Fibroblast of skin of scalp (primary cell): ENCODE measurements at regions not wholly inside any gene's neighbourhood (a gene's known extent, or its start where the extent isn't known, plus 50 kb on each side); places are given as distances from the start of the nearest gene placed in this dataset.
"Not testable (repeated sequence)": the region's sequence is repeated elsewhere in the genome, so short reads cannot be mapped to it uniquely, and the experiment has no call there.

Source experiments
- DNase-seq: peaks from one replicate; pipeline ENCODE4 v3.0.0-alpha.2; 2013

DNA sequence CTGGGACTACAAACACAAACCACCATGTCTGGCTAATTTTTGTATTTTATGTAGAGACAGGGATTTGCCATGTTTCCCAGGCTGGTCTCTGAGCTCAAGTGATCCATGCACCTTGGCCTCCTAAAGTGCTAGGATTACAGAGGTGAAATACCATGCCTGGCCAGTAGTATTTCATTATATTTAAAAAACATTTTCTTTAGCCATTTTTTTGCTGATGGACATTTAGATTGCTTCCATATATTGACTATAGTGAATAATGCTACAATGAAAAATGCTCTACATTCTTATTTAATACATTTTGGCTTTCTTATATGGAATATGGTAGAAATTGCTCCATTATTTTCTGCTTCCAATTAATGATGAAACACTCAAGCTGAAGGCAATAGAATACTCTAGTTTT, 1439.7 kb downstream of the FSTL5 start:
- DNase-seq, result no peak

DNA sequence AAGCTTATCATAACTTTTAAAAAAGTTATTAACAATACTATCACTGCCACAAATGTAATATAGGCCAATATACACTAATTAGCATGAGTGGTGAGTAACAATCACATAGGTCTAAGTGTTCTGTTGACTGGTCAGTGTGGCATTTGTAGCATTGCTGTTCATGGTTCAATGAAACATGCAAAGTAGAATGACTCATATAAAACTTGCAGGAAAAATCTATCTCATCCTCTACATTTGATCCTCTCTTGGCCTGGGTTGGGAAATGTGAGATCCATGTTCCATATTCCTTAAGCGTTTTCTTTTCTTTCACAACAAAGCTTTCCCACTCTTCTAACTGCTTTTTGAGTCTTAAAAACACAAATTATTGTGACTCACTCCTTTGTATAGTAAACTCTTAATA, 1418.7 kb downstream of the FSTL5 start:
- no peak for DNase-seq

DNA sequence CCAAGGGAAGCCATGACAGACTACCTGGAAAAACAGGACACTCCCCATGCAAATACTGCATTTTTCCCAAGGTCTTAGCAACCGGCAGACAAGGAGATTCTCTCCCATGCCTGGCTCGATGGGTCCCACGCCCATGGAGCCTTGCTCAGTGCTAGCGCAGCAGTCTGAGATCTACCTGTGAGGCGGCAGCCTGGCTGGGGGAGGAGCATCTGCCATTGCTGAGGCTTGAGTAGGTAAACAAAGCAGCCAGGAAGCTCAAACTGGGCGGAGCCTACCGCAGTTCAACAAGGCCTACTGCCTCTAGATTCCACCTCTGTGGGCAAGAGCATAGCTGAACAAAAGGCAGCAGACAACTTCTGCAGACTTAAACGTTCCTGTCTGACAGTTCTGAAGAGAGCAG, 1417.2 kb downstream of the FSTL5 start:
- DNase-seq, result not testable (repeated sequence)

DNA sequence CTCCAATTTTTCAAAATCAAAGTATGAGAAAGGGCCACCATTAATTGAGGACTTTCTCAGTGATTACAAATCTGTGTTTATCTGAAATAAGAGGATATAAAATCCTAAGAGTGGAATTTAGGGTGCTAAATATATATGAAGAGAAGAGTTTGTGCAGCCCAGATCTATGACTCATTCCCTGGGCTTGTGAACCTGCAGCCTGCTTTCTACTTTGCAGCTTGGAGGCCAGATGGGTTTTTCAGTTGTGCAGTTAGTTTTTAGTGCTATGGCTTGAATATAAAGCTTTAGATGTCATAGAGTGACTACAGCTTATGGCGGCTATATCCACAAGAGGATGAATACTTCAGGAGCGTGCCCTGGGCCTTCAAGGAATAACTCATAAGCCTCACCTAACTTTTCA, 1391.1 kb downstream of the FSTL5 start:
- no peak for DNase-seq

DNA sequence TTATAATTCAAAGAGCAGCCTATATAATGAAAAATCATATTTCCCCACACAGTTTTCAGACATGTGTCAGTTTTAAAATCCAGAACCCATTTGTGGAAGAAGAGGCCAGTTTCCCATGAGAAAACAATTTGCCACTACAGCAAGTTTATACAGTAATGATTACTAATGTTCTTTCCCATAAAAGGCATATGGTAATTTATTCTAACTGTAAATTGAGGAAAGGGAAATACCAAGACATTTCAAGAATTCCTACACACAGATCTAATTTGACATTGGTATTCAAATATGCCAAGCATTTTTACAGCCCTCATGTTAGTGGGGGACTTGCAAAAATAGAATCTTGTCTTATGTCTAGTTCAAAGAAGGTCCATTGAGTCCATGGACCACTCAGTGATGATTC, 1368.6 kb downstream of the FSTL5 start:
- DNase-seq, result peak; percentile 38

DNA sequence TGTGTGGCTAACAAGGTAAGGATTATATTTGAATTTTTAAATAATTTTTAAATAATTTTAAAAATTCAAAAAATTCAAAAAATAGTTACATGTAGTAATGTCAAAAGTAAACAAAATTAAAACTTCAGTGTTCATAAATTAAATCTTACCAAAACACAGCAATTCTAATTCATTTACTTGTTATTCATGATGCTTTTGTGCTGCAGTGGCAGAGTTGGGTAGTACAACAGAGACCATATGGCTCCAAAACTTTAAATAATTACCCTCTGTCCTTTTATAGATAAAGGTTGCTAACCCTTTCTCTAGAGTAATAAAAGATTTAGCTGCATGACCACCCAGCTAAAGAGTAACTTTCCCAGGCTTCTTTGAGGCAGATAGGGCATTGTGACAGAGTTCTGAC, 1355.6 kb downstream of the FSTL5 start:
- DNase-seq, result no peak

DNA sequence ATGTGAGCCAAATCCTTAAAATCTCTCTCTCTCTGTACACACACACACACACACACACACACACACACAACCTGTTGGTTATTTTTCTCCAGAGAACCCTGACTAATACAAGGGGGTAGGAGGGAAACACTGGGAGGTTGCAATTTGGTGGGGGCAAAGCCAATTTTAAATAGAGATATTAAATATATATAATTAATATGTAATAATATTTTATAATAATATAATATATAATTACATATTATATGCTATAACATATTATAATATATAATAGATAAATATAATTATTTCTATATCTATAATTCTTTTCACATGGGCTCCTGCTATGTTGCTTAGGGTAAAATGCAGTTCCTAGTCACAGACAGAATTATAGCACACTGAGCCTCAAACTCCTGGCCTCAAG, 1354.2 kb downstream of the FSTL5 start:
- no peak for DNase-seq

DNA sequence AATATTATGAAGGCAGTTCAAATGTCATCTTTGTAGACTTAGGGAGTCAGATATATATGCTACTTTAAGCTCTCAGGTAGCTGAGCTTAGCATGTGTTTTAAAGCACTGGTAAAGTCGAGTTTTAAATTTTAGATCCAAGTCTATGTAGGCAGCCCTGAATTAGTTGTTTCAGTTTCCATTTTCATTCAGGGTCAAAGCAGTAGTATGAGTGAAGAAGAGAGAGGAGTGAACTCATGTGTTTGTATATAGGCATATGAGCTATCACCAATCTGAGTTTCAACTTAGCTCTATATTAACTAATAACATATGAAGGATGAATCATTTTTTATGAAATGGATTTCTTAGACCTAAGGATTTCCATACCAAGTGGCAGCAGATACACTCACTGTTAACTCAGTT, 1353.4 kb downstream of the FSTL5 start:
- DNase-seq, result no peak

DNA sequence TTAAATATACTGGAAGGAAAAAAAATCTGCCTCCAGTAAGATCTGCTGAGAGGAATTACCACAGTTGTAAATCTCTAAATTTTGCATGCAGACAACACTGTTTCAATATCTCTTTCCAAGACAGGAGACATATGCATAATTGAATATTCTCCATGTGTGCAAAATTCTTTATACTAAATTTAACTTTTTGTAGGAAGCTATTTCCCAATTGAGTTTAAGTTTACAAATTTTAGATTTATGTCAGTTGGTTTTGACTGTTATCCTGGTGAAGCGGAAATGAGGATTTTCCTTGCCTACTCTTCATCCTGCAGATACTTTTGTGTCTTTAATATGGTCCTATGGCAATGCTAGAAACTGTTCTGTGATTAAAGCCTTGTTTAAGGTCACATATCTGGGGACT, 1352.9 kb downstream of the FSTL5 start:
- DNase-seq, result no peak

DNA sequence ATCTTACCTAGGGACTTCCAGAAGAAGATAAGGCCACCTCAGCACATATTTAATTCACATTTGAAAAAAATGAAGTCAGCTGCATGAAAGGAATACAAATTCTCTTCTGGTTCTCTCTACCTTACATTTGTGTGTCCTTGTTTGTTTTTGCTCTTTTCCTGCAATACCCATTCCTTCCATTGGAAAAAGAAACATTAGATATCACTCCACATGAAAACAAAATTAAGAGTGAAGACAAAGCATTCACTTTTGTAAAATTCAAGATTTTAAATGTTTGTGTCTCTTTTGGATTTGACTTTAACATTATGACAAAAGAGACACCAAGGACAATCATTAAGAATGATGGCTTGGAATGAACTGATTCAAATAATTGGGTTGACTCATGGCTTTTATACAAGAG, 1351.8 kb downstream of the FSTL5 start:
- no peak for DNase-seq

DNA sequence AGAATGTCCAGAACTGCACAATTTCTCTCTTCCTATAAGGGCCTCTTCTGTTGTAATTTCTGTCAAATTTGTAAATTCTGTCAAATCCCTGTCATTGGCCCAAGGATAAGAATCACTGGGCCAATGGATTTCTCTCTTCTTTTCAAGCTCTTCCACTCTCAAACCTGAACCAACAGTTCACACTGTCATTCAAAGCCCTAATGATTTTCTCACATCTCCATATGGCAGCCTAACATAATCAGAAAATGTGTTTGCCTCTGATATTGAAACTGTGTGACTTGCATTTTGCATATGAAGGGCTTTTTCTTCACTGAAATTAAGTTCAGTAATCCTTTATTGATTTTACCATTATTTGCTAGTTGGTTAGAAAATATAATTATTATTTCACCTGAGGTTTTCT, 1349.1 kb downstream of the FSTL5 start:
- DNase-seq, result no peak

DNA sequence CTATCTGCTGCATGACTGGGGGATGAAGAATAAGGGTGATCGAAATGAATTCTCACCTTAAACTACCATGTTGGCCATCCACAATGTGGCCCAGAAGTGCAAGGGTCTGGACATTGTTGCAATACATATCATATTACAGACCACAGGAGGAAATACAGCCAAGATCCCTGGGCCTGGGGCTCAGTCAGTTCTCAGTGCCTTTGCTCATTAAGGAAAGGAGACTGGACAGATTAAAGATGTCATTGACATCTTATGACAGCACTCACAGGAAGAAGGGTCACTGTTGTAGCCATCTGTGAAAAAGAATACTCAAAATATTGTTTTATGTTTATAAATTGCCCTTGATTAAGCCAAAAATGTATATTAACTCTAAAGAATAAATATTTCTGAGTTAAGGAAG, 1345.2 kb downstream of the FSTL5 start:
- no peak for DNase-seq

DNA sequence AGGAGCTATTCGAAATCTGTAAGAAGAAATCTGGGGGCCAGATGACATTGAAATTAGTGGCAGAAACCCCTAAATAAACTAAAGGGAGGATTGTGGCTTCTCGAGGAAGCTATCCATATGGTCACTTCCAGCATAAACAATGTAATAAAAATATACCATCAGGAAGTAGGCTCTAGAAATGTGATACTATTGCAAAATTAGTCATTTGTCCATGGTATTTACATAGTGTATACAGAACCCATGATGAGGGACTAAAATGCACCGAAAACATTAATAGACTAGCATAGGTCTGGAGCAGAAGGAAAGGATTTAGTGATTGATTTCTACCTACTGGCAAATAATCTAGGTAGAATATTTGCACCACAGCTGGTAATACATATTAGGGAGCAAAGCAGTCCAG, 1344.0 kb downstream of the FSTL5 start:
- DNase-seq, result no peak

DNA sequence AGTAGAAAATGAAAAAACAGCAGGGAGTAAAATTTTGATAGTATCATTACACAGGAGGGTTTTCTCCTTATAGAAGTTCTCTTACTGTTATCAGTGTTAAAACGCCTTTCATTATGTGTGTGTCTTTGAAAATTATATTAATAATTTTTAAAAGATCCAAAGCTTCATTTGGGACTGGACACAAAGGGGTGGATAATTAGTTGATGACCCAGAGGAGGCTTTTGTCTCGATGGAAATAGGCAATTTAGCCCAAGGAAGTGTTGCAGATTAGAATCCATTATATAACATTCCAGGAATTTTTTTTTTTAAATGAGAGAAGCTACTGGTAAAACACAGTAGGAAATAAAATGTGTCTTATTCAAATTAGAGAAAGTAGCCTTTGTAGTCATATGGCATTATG, 1339.3 kb downstream of the FSTL5 start:
- no peak for DNase-seq

DNA sequence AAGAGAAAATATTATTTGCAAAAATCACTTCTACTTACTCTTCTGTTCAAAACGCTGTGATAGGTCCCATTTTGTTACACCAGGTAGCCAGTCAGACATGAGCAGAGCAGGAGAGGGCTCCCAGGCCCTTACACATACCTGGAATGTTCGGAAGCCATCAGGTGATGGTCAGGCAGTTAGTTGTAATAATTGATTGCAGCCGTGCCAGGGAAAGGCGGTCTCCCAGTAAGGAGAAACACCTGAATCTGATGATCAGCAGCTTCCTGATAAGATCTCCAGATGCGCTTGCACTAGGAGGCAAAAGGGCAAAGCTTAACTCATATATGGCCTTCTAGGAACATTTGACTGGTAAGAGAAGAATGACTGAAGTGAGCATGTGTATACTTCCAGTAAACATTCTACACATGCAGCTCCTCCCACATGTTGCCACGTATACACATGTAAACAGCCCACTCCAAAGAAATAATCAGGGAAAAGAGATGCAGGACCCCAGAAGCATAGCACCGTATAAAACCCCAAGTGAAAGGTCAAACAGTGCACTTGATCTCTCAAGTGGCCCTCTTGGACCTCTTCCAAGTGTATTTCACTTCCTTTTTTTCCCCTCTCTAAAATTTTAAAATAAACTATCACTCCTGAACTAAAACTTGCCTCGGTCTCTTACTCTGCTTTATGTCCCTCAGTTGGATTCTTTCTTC, 1338.0 kb downstream of the FSTL5 start:
- DNase-seq, result no peak

DNA sequence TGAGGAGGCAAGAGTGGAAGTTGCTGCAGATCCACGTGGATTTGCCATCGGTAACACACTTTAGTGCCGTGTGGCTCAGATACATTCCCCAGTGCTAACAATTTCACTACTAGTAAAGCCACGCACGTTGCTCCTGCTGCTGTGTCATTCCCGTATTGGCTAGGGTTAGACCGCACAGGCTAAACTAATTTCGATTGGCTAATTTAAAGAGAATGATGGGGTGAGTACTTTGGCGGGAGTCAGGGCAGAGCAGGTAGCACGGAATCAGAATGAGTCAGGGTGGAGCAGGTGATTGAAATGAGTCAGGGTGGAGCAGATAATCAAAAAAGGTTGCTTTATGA, 1337.5 kb downstream of the FSTL5 start:
- DNase-seq, result no peak

DNA sequence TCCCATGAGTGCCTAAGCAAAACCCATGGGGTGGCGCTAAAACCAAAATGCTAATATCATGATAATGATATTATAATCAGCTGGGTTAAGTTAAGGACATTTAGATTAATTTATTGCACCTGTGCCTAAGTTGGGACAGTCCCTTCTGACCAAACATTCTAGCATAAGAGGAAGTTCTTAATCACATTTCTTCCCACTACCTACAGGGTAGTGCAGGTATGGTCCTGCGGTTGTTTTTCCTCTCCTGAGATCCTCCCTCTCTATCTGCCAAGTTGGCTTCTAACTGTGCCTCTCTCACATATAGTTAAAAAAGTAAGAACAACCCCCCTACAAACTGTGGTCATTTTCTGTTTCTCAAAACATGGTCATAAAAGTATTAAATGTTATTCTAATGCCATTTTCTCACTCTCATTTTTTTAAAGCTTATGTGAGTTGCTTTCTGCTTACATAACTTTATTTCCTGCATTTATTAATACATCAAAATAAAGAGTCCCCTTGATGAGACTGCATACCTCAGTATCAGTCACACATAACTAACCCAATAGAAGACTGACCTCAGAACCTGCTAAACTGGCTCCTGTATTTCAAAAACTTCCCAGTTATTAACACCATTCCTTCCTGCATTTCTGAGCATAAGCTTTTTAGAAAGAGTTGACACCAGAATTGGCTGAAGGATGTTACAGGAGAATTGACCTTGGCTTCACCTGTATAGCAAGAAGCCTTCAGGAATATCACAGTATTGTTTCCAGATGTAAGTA, 1332.5 kb downstream of the FSTL5 start:
- no peak for DNase-seq

DNA sequence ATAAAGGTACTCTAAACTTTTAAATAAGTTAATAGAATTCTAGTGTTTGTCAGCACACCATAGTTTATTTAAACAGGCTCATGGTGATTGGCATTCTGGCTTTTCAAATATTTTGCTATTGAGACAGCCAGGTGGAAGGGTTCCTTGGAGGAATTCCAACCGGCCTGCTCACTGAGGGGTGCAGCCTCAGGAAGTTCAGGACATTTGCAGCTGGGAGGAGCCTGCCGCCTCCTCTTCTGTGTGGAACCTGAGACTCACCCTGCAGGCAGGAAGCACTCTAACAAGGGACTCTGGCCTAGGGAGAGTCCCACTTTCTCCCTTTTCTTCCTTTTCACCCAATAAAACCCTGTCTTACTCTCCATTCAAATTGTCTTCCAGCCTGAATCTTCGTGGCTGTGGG, 1328.0 kb downstream of the FSTL5 start:
- DNase-seq, result no peak

DNA sequence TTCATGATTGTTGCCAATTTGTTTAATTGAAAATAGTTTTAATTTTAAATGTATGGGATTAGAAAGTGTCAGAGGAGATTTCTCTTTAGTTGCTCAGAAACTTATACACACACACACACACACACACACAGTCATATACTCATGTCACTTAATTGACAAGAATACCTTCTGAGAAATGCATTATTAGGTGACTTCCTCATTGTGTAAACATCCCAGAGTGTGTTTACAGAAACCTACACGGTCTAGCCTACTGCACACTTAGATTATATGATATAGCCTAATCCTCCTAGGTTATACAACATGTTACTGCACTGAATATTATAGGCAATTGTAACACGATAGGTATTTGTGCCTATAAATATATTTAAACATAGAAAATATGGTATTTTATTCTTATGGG, 1327.4 kb downstream of the FSTL5 start:
- DNase-seq, result no peak

DNA sequence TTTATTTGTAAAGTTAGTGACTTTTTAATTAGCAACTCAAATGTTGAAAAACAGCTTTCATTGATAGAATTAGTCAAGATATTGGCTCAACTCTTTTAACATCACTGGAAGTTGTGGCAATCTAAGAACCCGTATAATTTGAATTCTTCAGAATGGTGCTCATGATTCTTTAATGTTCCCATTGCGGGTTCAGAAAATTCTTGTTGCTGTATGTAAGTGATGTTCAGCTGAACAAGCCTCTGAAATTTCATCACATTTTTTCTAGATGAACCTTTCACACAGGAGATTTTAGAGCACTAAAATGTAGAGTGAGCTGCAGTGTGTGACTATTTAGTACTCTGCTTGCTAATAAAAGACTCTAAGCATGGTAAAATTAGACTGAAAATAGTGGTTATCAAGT, 1317.7 kb downstream of the FSTL5 start:
- peak; percentile 35 for DNase-seq

DNA sequence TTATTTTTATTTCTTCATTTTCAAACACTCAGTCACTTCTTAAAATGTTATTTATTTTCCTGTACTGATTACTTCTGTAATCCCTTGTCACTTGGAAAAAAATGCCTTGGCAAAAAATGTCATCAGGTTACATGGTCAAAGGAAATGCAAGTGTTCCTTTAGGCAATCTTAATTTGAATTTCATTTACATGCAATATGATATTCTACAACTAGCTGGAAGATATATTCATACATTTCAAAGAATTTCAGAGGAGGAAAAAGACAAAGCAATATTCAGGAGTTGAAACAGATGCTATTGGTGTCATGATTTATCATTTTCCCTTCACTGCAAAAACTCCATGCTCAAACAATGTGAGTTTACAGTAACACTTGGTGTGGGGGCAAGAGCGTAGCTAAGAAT, 1316.6 kb downstream of the FSTL5 start:
- DNase-seq, result no peak

DNA sequence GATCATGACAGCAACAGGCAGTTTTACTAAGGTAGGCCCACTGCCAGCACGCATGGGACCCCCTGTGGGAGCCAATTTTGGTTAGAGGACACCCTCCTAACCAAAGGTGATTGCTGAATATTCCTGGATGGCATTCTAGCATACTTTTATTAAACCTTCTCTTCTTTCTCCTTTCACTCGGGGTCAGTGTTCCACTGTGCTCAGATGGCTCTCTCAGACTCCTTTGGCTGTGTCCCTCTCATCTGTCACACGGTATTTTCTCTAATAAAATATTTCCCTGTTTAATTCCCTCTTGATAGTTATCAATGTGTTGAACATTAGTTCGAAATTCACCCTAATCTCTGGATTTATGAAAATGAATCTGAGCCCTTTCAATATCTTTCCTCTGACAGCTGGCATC, 1315.3 kb downstream of the FSTL5 start:
- DNase-seq, result no peak

DNA sequence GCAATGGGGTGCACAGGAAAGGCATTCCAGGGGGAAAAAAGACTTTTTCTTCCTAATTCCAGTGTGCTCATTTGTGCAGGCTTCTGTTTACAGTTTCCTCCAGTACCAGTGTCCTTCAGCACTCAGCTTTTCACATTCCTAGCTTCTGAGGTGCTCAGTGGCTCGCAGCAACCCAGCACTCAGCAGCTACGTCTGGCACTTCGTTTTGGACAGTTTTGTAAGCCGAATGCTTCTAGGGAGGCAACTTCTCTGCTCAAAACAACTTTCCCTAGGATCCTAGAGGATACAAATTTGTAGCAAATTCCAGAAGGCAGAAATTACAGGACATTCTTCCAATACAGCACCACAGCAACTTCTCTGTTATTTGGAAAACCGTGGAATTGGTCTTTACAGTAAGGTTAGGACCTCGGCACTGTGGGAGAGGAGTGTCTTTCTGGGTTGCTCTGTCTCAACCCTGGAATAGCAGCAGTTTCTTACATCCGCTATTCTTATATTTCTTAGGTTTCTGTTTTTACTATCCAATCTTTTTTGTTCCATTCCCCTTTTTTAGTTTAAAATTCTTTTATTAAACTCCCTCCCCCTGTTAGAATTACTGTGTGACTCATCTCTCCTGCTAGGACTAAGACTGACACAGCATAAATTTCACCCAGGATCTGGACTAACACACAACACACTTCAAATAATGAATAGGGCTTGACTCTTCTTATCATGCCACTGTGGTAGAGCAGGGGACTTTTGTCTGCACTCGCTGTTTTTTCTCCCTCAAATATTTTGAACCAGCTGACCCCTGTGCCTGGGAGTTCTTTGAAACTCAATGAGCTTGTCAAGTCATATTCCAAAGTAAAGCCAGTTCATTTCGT, 1314.7 kb downstream of the FSTL5 start:
- peak; percentile 50 for DNase-seq

DNA sequence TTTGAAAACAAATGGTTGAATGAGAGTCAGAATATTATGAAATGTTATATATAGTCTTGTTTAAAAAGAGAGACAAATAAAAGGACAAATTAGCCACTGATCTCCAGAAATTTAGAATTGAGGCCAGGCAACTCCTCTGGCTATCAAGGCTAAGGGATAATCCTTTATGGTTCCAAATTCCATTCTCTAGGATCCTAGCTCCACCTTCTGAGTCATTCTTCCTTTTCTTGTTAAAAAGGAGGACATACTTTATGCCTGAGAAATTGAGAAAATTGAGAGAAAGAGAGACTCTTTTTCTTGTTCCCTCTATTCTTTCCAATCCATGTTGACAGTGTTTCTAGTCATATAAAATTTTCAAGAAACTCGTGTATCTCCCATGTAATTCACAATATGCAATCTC, 1299.5 kb downstream of the FSTL5 start:
- DNase-seq, result no peak
